Adrenal gland (tissue), 9 donors: ENCODE measurements at regions not wholly inside any gene's neighbourhood (a gene's known extent, or its start where the extent isn't known, plus 50 kb on each side); places are given as distances from the start of the nearest gene placed in this dataset.

ENCODE experiments used
- DNase-seq, 7 donors: peaks; one replicate each; pipeline ENCODE4 v3.0.0-alpha.2; 2019 to 2020
- H3K27ac ChIP-seq, 5 donors: fragments of 200-600 bp; sonication (generic) in 4 of 5; 1 replicate in 3 of 5; 2 replicates in 2 of 5; pipeline versions ENCODE4 v1.5.1 to v1.8.0; 2016 to 2020; ENCODE audit warnings: mild to moderate bottlenecking in 1 of 5
- H3K27me3 ChIP-seq: fragments of 200-600 bp; 2 replicates; pipeline ENCODE4 v1.8.0; 2021
- H3K36me3 ChIP-seq, 2 donors: fragments of 200-600 bp; replicated peaks in 1 of 2; 1 replicate in 1 of 2; 2 replicates in 1 of 2; pipeline versions ENCODE4 v1.5.1 to v1.8.0; 2018 to 2022
- H3K4me1 ChIP-seq, 2 donors: fragments of 200-600 bp; replicated peaks in 1 of 2; 1 replicate in 1 of 2; 2 replicates in 1 of 2; pipeline versions ENCODE4 v1.5.1 to v1.8.0; 2018 to 2021
- H3K4me3 ChIP-seq, 4 donors: fragments of 200-600 bp; sonication (generic) in 3 of 4; one replicate each; pipeline ENCODE4 v1.5.1; 2016 to 2018
- H3K9me3 ChIP-seq, 3 donors: fragments of 200-600 bp; sonication (generic) in 1 of 3; replicated peaks in 1 of 3; 1 replicate in 2 of 3; 2 replicates in 1 of 3; pipeline versions ENCODE4 v1.5.1 to v1.8.0; 2016 to 2021
- CTCF ChIP-seq, 6 experiments: fragments of 450-650 bp in 4 of 6; fragments of 200-600 bp in 2 of 6; sonication (generic) in 1 of 6; IDR thresholded peaks; 1 replicate in 5 of 6; 2 replicates in 1 of 6; pipeline versions ENCODE4 v1.5.1 to v1.8.0; 2016 to 2021; ENCODE audit warnings: antibody characterized with exemption in 6 of 6, mild to moderate bottlenecking in 2 of 6, moderate library complexity in 1 of 6
- POLR2A ChIP-seq, 2 donors: fragments of 450-650 bp; IDR thresholded peaks; one replicate each; pipeline ENCODE4 v1.6.1; 2017; ENCODE audit warnings: antibody characterized with exemption in 2 of 2, mild to moderate bottlenecking in 2 of 2, moderate library complexity in 1 of 2
- WGBS, 4 donors: extraction: QIAGEN DNeasy Blood & Tissue Kit in 2 of 4; methylation state at CpG; one replicate each; pipeline versions ENCODE4 v1.1.5 to v1.1.7; 2013 to 2017; 5-methylcytosine and 5-hydroxymethylcytosine counted together
- intact Hi-C, 2 donors: fragments of 100-400 bp; cut with DNase I; formaldehyde crosslinking; loops; one replicate each; pipeline versions ENCODE4 v1.14.1 to v1.15.0; 2022 to 2023
- donor health status: healthy with polysubstance abuse.
- donor health status: Bipolar disorder and iron deficiency.
- donor health status: DM: yes; HTN: yes; CAD: no.
- donor health status: DM: no; HTN: no; CAD: no.
- donor health status: DM: no; HTN: no; CAD: no.

- H3K9me3 ChIP-seq, result no peaks in the 10 kb centered on the region
- intact Hi-C loops, result no loop called here
- peaks cover 0 to 5% of the 10 kb centered on the region in 2 donors for H3K4me1 ChIP-seq
- no peak overlapping the region for H3K4me3 ChIP-seq
- TF ChIP-seq CTCF (IDR thresholded peaks at IDR 0.05) (no peak), POLR2A (IDR thresholded peaks at IDR 0.05) (no peak)
- H3K27ac ChIP-seq, result no peak overlapping the region
- no peak for DNase-seq
- no peaks in the 10 kb centered on the region for H3K27me3 ChIP-seq
- 75 to 88% (median 81%) methylated on average over 2 of the region's 2 CpGs for WGBS, 4 donors
- H3K36me3 ChIP-seq, result no peaks in the 10 kb centered on the region
Measured at GRCh38 chr12:91629440-91629839, 446.8 kb upstream of the DCN start.

- no peak for TF ChIP-seq POLR2A (IDR thresholded peaks at IDR 0.05)
- TF ChIP-seq CTCF (IDR thresholded peaks at IDR 0.05), result no peak
- Histone ChIP-seq H3K4me1 (peaks cover 0 to 5% of the 10 kb centered on the region in 2 donors), H3K4me3 (no peak overlapping the region), H3K36me3 (no peaks in the 10 kb centered on the region), H3K27me3 (no peaks in the 10 kb centered on the region), H3K9me3 (no peaks in the 10 kb centered on the region), H3K27ac (no peak overlapping the region)
- 43 to 70% (median 62%) methylated on average over 2 of the region's 2 CpGs for WGBS, 4 donors
- no peak for DNase-seq
- intact Hi-C loops, result no loop called here
Measured at GRCh38 chr12:91628656-91629055, 446.0 kb upstream of the DCN start.

- H3K9me3 ChIP-seq, result no peaks in the 10 kb centered on the region
- H3K4me1 ChIP-seq, result peaks cover 0 to 5% of the 10 kb centered on the region in 2 donors
- no peak overlapping the region for H3K27ac ChIP-seq
- no peak overlapping the region for H3K4me3 ChIP-seq
- DNase-seq, result no peak
- TF ChIP-seq CTCF (IDR thresholded peaks at IDR 0.05) (no peak), POLR2A (IDR thresholded peaks at IDR 0.05) (no peak)
- H3K36me3 ChIP-seq, result no peaks in the 10 kb centered on the region
- 92 to 98% (median 94%) methylated on average over 2 of the region's 2 CpGs for WGBS, 4 donors
- intact Hi-C loops, result no loop called here
- no peaks in the 10 kb centered on the region for H3K27me3 ChIP-seq
Measured at GRCh38 chr12:91627225-91627624, 444.6 kb upstream of the DCN start.

- Histone ChIP-seq H3K36me3 (no peaks in the 10 kb centered on the region), H3K9me3 (no peaks in the 10 kb centered on the region), H3K27me3 (no peaks in the 10 kb centered on the region), H3K4me3 (no peak overlapping the region), H3K4me1 (no peaks in the 10 kb centered on the region), H3K27ac (no peak overlapping the region)
- 65 to 73% (median 69%) methylated on average over 2 of the region's 2 CpGs for WGBS, 4 donors
- TF ChIP-seq CTCF (IDR thresholded peaks at IDR 0.05) (no peak), POLR2A (IDR thresholded peaks at IDR 0.05) (no peak)
- intact Hi-C loops, result no loop called here
- no peak for DNase-seq
Measured at GRCh38 chr12:91622981-91623380, 440.4 kb upstream of the DCN start.
